ENCODE measurements at regions not wholly inside any gene's neighbourhood (a gene's known extent, or its start where the extent isn't known, plus 50 kb on each side); places are given as distances from the start of the nearest gene placed in this dataset.
"Not testable (repeated sequence)": the region's sequence is repeated elsewhere in the genome, so short reads cannot be mapped to it uniquely, and the experiment has no call there.

GRCh38 chr3:71925511-71926261, 140.7 kb upstream of the PROK2 start:
- not testable (repeated sequence) for DNase-seq

DNA sequence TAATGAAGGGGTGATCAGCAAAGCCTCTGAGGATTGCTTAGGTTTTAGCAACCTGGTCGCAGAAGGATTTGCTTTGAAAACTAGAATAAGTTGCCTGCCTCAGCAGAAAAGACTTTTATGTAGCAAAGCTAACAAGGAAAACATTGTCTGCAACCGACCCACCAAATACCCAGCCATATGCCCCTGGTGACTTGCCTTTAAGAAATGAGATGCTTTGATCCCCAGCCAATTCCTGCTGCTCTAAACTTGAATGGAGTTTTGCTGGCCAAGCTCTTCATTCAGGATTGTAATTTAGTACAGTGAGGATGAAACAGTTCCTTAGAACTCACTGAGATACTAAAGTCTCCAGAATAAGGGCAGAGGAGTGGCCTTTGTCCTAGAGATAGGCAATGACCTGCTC, 139.8 kb upstream of the PROK2 start:
- no peak for DNase-seq

DNA sequence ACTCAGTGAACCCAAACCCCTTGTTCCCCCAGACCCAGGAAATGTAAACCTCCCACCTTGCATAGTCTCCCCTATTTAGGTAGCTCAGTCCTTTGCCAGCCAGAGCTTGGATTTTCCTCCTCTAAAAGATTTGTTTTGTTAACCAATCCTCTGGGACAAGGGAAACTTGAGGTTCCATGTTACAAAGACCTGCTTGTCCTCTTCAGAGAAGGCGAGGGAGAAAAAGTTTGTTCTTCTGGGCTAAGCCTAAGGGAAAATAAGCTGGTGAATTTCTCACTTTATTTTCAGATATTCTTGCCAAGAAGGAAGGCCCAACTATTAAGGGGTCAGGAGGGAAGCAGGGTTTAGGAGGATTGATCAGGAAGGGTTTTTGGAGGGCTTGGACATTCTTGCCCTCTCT, 136.1 kb upstream of the PROK2 start:
- no peak for DNase-seq

- DNase-seq: no peak
These were observed 134.6 kb upstream of the PROK2 start for GRCh38 chr3:71919572-71919971.

DNA sequence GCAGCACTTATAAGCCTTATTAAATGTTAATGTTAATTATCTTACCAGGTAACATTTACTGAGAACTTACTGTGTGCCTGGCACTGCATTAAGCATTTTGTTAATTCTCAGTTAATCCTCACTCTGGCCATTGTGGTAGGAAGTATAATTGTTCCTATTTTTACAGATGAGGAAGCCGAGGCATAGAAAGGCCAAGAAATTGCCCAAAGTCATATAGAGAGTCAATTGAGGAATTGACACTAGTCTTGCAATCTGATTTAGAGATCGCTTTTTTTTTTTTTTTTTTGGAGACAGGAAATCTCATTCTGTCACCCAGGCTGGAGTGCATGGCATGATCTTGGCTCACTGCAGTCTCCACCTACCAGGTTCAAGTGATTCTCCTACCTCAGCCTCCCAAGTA, 132.6 kb upstream of the PROK2 start:
- no peak for DNase-seq

GRCh38 chr3:71916747-71917369, 131.9 kb upstream of the PROK2 start:
- DNase-seq: no peak

DNA sequence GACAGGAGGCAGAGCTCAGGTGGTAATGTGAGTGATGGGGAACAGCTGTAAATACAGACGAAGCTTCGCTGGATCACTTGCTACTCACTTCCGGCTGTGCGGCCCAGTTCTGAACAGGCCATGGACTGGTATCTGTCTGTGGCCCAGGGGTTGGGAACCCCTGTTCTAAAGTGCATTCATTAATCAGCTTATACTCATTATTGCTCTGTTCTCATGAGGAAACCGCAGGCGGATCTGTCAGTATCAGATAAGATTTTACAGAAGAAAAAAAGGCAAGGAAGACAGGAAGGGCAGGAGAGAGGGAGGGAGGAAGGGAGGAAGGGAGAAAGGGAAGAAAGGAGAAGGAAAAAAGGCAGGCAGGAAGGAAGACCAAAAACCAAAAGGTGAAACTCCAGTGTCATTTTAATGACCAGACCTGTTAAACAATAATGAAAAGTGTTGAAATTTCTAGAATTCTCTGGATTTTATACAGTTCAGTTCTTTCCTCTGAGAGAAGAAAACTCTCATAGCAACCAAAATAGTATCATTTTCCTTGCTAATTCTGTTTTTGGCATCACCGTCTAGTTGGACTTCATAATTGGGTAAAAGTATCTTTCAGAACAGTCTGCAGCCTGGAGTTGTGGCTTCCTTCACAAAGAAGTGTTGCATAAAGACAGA, 128.0 kb upstream of the PROK2 start:
- no peak for DNase-seq

GRCh38 chr3:71910108-71910507, 125.2 kb upstream of the PROK2 start:
- DNase-seq: no peak

DNA sequence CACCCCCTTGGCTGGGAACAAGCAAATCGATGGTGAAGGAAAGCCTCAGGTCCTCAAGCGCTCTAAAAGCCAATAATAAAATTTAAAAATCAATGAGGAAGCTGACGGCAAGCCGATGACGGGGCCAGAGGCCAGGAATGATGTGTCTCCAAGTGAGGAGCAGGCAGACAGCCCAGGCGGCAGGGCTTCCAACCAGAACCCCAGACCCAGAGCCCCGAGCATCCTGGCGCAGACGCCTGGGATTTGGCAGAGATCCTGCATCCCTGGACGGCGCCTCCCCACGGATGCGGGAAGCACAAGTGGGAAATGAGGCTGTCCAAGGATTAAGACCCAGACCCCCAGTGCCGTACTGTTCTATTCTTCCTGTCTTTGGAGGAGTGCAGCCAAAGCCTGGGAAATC, 123.0 kb upstream of the PROK2 start:
- DNase-seq: no peak

DNA sequence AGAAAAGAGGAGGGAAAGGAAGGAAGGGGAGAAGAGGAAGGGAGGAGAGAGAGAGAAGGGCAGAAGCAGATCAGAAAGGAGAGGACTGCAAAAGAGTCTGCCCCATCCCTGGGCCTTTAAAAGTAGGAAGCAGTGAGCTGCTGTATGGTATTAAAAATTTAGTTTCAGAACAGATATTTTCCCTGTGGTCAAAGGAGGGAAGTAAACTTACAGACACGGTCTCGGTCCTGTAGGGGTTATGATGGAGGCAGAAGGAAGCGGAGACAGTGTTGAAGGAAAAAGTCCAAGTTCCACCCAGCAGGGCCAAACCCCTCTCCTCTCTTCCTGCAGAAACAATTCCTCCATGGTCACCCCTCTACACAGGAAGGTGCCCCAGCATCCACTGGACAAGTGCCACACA, 122.0 kb upstream of the PROK2 start:
- no peak for DNase-seq

DNA sequence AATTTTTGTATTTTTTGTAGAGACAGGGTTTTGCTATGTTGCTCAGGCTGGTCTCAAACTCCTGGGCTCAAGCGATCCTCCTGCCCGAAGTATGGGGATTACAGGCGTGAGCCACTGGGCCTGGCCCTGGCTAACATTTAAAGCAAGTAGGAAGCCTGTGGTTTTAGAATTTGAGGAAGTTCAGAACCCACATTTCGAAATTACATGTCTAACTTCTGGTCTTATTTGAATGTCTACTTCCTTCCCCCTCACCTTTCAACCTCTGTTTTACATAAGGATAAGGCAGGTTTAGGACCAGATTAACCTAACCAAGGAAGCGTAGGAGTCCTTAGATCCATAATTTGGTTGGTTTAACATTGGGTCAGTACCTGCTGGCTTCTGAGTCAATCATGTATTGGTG, 120.5 kb upstream of the PROK2 start:
- DNase-seq: no peak

DNA sequence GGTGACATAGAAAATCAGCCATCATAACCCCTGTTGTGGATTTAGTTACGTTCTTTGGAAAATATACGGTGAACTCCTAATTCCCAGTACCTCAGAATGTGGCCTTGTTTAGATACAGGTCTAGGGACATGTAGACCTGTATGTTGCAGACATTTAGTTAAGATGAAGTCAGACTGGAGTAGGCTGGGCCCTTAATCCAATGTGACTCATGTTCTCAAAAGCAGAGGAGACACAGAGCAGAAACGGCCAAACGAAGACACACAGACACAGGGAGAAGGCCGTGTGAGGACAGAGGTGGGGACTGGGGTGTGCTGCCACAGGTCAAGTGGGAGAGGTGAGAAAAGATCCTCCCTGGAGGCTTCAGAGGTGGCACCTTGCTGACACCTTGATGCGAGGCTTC, 119.0 kb upstream of the PROK2 start:
- no peak for DNase-seq

GRCh38 chr3:71903112-71903495, 118.2 kb upstream of the PROK2 start:
- DNase-seq: no peak

DNA sequence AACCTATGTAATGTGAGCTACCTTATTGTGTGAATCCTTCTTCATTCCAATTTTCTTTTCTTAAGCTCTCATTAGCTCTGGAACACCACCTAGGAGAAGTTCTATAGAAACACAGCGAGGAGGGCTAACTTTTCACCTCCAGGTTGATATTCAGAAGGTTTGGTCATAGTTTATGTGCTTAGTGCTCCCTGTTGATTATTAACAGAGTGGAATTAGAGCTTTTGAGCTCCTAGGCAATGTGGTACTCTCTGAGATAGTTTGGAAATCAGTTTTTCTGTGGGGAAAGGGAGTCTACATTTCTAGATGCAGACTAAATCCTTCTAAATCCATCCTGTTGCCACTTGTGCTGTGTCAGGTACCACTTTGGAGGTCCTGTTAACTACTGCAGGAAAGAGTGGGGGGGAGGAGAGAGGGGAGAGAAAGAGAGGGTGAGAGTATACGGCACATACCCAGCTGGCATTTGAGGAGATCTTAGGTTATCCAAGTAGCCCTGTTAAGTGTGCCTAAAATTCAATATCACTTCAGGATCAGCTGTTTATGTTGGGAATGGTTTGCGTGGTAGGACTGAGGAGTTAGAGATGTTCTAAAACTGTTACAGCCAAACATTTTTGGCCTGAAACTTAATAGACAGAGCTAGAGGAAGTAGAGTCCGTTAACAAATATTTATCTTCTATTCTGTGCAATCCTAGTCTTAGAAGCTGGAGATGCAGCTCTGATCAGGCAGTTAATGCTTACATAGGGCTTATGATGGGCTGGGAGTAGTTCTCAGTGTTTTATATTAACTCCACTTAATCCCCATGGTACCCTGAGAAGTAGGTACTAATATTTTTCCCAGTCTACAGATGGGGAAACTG, 117.5 kb upstream of the PROK2 start:
- DNase-seq: no peak

GRCh38 chr3:71901645-71902044, 116.7 kb upstream of the PROK2 start:
- no peak for DNase-seq

GRCh38 chr3:71900057-71900456, 115.1 kb upstream of the PROK2 start:
- no peak for DNase-seq

GRCh38 chr3:71896751-71897150, 111.8 kb upstream of the PROK2 start:
- DNase-seq: no peak

- no peak for DNase-seq
These were observed 108.9 kb upstream of the PROK2 start for GRCh38 chr3:71893702-71894479.

GRCh38 chr3:71893122-71893521, 108.2 kb upstream of the PROK2 start:
- no peak for DNase-seq

GRCh38 chr3:71891483-71891882, 106.5 kb upstream of the PROK2 start:
- DNase-seq: no peak

DNA sequence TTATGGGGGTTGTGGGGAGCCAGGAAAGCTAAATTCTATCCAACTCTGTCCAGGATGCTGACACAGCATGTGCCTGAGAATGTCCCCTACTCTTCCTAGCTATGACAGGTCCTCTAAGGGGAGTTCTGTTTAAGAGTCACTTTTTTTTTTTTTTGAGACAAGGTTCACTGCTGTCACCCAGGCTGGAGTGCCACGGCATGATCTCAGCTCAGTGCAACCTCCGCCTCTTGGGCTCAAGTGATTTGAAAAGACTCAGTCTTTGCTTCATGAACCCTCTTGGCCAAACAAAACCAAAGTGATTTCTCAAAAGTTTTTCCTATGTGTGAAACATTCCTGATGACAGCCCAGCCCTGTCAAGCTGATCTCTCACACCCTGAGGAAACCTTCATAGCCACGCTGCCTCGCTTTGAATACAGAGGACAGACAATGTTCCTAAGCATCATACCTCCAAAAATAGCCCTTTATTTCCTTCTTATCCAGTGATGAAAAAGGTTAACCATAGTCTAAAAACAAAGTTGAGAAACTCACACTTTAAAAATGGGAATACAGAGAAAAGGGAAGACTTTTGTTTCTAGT, 105.5 kb upstream of the PROK2 start:
- no peak for DNase-seq

DNA sequence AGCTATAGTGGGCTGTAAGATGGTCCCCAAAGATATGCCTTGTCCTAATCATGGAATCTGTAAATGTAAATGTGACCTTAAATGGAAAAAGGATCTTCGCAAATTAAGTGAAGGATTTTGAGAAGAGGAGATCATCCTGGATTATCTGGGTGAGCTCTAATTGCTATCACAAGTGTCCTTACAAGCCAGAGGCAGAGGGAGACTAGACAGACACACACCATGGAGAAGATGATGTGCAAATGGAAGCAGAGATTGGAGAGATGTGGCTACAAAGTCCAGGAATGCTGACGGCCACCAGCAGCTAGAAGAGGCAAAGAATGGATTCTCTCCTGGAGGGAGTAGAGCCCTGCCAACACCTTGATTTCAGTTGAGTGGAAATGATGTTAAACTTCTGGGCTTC, 102.3 kb upstream of the PROK2 start:
- no peak for DNase-seq
